ENCODE measurements at regions not wholly inside any gene's neighbourhood (a gene's known extent, or its start where the extent isn't known, plus 50 kb on each side); places are given as distances from the start of the nearest gene placed in this dataset.

- DNase-seq (ENCODE audit: extremely low spot score): no peak
- ChIA-PET POLR2A (no interaction called here), CTCF (interaction anchor here (0.6 to 1.6 kb wide), 2 partner anchors 11 to 23 kb away, joined by 3 to 4 read pairs; no protein-coding TSS in a partner anchor)
- TF ChIP-seq, protein P1, sequence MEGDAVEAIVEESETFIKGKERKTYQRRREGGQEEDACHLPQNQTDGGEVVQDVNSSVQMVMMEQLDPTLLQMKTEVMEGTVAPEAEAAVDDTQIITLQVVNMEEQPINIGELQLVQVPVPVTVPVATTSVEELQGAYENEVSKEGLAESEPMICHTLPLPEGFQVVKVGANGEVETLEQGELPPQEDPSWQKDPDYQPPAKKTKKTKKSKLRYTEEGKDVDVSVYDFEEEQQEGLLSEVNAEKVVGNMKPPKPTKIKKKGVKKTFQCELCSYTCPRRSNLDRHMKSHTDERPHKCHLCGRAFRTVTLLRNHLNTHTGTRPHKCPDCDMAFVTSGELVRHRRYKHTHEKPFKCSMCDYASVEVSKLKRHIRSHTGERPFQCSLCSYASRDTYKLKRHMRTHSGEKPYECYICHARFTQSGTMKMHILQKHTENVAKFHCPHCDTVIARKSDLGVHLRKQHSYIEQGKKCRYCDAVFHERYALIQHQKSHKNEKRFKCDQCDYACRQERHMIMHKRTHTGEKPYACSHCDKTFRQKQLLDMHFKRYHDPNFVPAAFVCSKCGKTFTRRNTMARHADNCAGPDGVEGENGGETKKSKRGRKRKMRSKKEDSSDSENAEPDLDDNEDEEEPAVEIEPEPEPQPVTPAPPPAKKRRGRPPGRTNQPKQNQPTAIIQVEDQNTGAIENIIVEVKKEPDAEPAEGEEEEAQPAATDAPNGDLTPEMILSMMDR (IDR thresholded peaks at IDR 0.05; ENCODE audit: control extremely low read depth, extremely low read depth, low read depth, missing control alignments): no peak
Measured at GRCh38 chr2:7726989-7727388, 809.8 kb downstream of the RNF144A start.

DNA sequence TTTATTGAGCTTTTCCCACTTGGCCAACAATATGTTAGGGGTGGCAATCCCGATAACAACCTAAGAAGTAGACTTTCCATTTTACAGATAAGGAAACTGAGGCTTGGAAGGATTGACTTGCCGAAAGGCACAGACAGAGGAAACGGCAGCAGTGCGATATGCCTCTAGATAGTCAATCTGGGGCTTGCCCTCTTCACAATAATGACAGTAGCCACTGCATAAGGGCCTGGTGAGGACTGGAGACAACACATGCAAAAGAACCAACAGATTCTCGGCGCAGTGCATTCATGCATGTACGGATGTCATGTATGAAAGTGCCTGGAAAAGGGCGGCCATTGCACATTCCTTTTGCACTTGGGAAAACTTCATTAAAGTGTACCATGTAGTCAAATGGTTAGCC, 811.2 kb downstream of the RNF144A start:
- DNase-seq (ENCODE audit: extremely low spot score): no peak
- CTCF ChIA-PET: interaction anchor here (1.0 to 1.6 kb wide), 2 partner anchors 10 to 61 kb away, joined by 3 to 4 read pairs; no protein-coding TSS in a partner anchor
- POLR2A ChIA-PET: no interaction called here

DNA sequence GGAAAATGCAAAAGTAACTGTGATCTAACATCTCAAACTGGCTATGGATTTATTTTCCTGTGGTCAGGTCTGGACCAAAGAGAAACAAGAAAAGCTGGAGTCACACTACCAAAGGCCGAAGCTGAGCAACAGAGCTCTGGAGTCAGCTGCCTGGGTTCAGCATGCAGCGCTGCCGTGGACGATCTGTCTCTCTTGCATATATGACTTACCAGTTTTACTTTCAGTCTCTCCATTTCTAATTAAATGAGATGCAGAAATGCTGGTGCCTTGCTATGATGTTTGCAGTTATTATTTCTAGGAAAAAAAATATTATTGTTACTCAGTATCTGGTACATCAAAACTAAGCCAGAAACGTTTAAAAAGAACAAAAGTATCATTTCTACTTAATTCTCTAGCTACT, 813.2 kb downstream of the RNF144A start:
- ChIA-PET POLR2A (no interaction called here), CTCF (interaction anchor here (1.4 kb wide), 1 partner anchor 10 kb away, joined by 5 read pairs; no protein-coding TSS in a partner anchor)
- DNase-seq (ENCODE audit: extremely low spot score): no peak
- TF ChIP-seq, protein P1 (IDR thresholded peaks at IDR 0.05; ENCODE audit: control extremely low read depth, extremely low read depth, low read depth, missing control alignments): no peak

More for the DNA sequence above, 811.2 kb downstream of the RNF144A start:
- TF ChIP-seq, protein P1 (IDR thresholded peaks at IDR 0.05; ENCODE audit: control extremely low read depth, extremely low read depth, low read depth, missing control alignments): no peak

DNA sequence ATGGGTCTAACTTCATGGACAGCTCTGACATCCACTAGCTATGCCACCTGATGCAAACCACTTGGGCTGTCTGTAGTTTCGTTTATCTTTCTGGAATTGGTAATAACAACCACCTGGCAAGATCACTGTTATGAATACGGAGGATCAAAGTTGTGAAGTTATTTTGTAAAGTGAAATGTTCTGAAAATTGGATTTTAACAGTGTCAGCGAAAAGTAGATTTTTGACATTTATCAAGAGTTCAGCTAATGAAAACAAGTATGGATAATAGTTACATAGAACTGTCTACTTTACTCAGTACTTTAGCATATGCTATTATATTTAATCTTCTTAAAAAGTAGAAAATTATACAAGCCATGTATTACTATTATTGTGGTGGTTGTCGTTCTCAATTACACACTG, 813.8 kb downstream of the RNF144A start:
- DNase-seq (ENCODE audit: extremely low spot score): no peak
- ChIA-PET POLR2A (no interaction called here), CTCF (interaction anchor here (1.4 kb wide), 1 partner anchor 10 kb away, joined by 5 read pairs; no protein-coding TSS in a partner anchor)
- TF ChIP-seq, protein P1 (IDR thresholded peaks at IDR 0.05; ENCODE audit: control extremely low read depth, extremely low read depth, low read depth, missing control alignments): no peak

DNA sequence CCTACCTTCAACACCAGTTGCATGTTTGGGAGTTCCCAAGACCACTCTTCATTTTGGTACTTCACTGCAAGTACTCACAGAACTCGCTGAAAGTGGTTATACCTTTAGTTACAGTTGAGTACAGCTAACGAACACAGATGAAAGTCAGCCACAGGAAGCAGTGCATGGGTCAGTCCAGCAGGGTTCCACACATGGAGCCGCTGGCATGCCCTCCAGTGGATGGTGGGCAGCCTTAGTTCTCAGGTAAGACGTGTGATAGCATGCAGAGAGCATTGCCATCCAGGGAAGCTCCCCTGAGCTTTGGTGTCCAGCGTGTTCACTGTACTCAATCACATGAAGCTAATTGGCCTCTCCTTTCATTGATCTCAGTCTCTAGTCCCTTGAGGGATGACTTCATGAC, 815.3 kb downstream of the RNF144A start:
- CTCF ChIA-PET: no interaction called here
- TF ChIP-seq, protein P1 (IDR thresholded peaks at IDR 0.05; ENCODE audit: control extremely low read depth, extremely low read depth, low read depth, missing control alignments): no peak
- POLR2A ChIA-PET: no interaction called here
- DNase-seq (ENCODE audit: extremely low spot score): no peak

DNA sequence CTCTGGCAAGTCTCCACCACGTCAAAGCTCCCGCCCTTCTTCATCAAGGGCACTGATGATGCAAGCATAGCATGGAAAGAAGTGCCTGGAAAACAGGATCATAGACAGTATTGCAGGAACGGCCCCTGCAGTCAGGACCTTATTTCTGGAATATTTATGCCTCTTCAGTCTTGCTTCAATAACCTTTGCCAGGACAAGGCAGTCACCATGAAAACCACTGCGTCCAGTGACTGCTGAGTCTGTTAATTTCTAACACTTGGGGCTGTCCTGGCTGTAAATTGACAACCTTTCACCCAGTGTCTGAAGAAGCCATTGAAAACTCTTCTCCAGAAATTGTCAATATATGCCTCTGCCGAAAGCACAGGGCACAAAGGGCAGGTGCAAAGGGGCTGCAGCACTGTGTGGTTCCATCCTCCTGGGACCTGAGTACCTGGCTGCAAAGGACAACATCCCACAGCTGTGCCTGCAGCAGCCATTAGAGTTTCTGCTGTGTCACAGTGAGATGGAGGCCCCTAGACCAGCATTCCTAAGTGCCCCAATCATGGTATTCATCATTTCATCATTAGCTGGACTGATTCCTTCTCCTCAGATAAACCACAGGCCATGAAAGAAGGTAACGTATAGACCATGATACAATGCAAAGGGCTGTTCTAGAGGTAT, 819.6 kb downstream of the RNF144A start:
- no peak for DNase-seq (ENCODE audit: extremely low spot score)
- POLR2A ChIA-PET: no interaction called here
- TF ChIP-seq, protein P1 (IDR thresholded peaks at IDR 0.05; ENCODE audit: control extremely low read depth, extremely low read depth, low read depth, missing control alignments): no peak
- CTCF ChIA-PET: no interaction called here
